RWPE2 (cell line): ENCODE measurements at regions not wholly inside any gene's neighbourhood (a gene's known extent, or its start where the extent isn't known, plus 50 kb on each side); places are given as distances from the start of the nearest gene placed in this dataset.

Experiments
- ATAC-seq: fragments of 200-7000 bp; cut with Tn5 transposase; 3 replicates; pipeline ENCODE4 v1.9.1; 2021; ENCODE audit warnings: low read depth
- DNase-seq: peaks from one replicate; pipeline ENCODE4 v3.0.0-alpha.2; 2020; ENCODE audit warnings: low spot score
- H3K27ac ChIP-seq: fragments of 450-650 bp; 2 replicates; pipeline ENCODE4 v1.5.1; 2017; ENCODE audit warnings: mild to moderate bottlenecking; ENCODE audit not compliant: poor library complexity, severe bottlenecking
- H3K27me3 ChIP-seq: fragments of 250-450 bp; sonication (Bioruptor Pico); 2 replicates; pipeline ENCODE4 v1.5.1; 2021; ENCODE audit warnings: mild to moderate bottlenecking, moderate library complexity; ENCODE audit not compliant: insufficient read depth, poor library complexity, severe bottlenecking
- H3K36me3 ChIP-seq: fragments of 250-450 bp; sonication (Bioruptor Pico); 2 replicates; pipeline ENCODE4 v1.5.1; 2020; ENCODE audit warnings: low read depth, mild to moderate bottlenecking, moderate library complexity
- H3K4me1 ChIP-seq: fragments of 250-450 bp; sonication (Bioruptor Pico); 2 replicates; pipeline ENCODE4 v1.5.1; 2021; ENCODE audit warnings: mild to moderate bottlenecking, moderate library complexity; ENCODE audit not compliant: insufficient read depth, poor library complexity, severe bottlenecking
- H3K4me3 ChIP-seq: fragments of 250-450 bp; sonication (Bioruptor Pico); 2 replicates; pipeline ENCODE4 v1.5.1; 2021; ENCODE audit warnings: mild to moderate bottlenecking, moderate library complexity; ENCODE audit not compliant: severe bottlenecking
- H3K9me3 ChIP-seq: fragments of 250-450 bp; sonication (Bioruptor Pico); 2 replicates; pipeline ENCODE4 v1.5.1; 2021; ENCODE audit warnings: mild to moderate bottlenecking, moderate library complexity; ENCODE audit not compliant: severe bottlenecking
- CTCF ChIP-seq: fragments of 450-650 bp; IDR thresholded peaks from one replicate; pipeline ENCODE4 v1.5.1; 2017; ENCODE audit warnings: mild to moderate bottlenecking, moderate library complexity; ENCODE audit not compliant: poor library complexity, severe bottlenecking

- Histone ChIP-seq H3K4me3 (no peak overlapping the region), H3K36me3 (no peaks in the 10 kb centered on the region), H3K27ac (no peak overlapping the region), H3K27me3 (peaks cover 12% of the 10 kb centered on the region), H3K9me3 (no peaks in the 10 kb centered on the region), H3K4me1 (no peaks in the 10 kb centered on the region)
- ATAC-seq = no peak
- no peak for DNase-seq
- TF ChIP-seq CTCF = no peak
Observed at GRCh38 chr16:77549876-77550275, 115.0 kb upstream of the ADAMTS18 start.

GRCh38 chr16:77551357-77551756 lies 116.5 kb upstream of the ADAMTS18 start:
- TF ChIP-seq CTCF = no peak
- H3K27me3 ChIP-seq = peaks cover 15% of the 10 kb centered on the region
- no peak for DNase-seq
- no peak for ATAC-seq
- H3K4me3 ChIP-seq = no peak overlapping the region
- H3K36me3 ChIP-seq = no peaks in the 10 kb centered on the region
- H3K27ac ChIP-seq = no peak overlapping the region
- H3K4me1 ChIP-seq = no peaks in the 10 kb centered on the region
- no peaks in the 10 kb centered on the region for H3K9me3 ChIP-seq

- DNase-seq = no peak
- Histone ChIP-seq H3K36me3 (no peaks in the 10 kb centered on the region), H3K27me3 (peaks cover 11% of the 10 kb centered on the region), H3K4me3 (no peak overlapping the region), H3K4me1 (no peaks in the 10 kb centered on the region), H3K9me3 (no peaks in the 10 kb centered on the region), H3K27ac (no peak overlapping the region)
- no peak for ATAC-seq
- no peak for TF ChIP-seq CTCF
Observed at GRCh38 chr16:77553130-77553529, 118.3 kb upstream of the ADAMTS18 start.

- Histone ChIP-seq H3K27me3 (peaks cover 19% of the 10 kb centered on the region), H3K4me1 (no peaks in the 10 kb centered on the region), H3K4me3 (no peak overlapping the region), H3K9me3 (no peaks in the 10 kb centered on the region), H3K27ac (no peak overlapping the region), H3K36me3 (no peaks in the 10 kb centered on the region)
- DNase-seq (no peak), ATAC-seq (no peak)
- no peak for TF ChIP-seq CTCF
Observed at GRCh38 chr16:77555126-77555525, 120.3 kb upstream of the ADAMTS18 start.

GRCh38 chr16:77555791-77556190 lies 121.0 kb upstream of the ADAMTS18 start:
- peaks cover 26% of the 10 kb centered on the region for H3K27me3 ChIP-seq
- no peak for TF ChIP-seq CTCF
- no peak overlapping the region for H3K4me3 ChIP-seq
- no peaks in the 10 kb centered on the region for H3K36me3 ChIP-seq
- H3K27ac ChIP-seq = no peak overlapping the region
- DNase-seq (no peak), ATAC-seq (no peak)
- no peaks in the 10 kb centered on the region for H3K4me1 ChIP-seq
- no peaks in the 10 kb centered on the region for H3K9me3 ChIP-seq
